NOMO-1 (cell line): ENCODE measurements at regions not wholly inside any gene's neighbourhood (a gene's known extent, or its start where the extent isn't known, plus 50 kb on each side); places are given as distances from the start of the nearest gene placed in this dataset.
"Not testable (repeated sequence)": the region's sequence is repeated elsewhere in the genome, so short reads cannot be mapped to it uniquely, and the experiment has no call there.

Experiments
- DNase-seq, 2 experiments: peaks; one replicate each; lab custom pipeline; 2025; ENCODE audit not compliant: unreplicated experiment in 2 of 2; lab: John Stamatoyannopoulos, UW

- no peak for DNase-seq
These were observed 1144.8 kb downstream of the AACS start for GRCh38 chr12:126210026-126210425.

GRCh38 chr12:126210448-126210847 lies 1145.2 kb downstream of the AACS start:
- DNase-seq: no peak

- DNase-seq: no peak
These were observed 1147.6 kb downstream of the AACS start for GRCh38 chr12:126212824-126213223.

GRCh38 chr12:126218697-126219096 lies 1153.5 kb downstream of the AACS start:
- DNase-seq: no peak

GRCh38 chr12:126219139-126219538 lies 1153.9 kb downstream of the AACS start:
- DNase-seq: no peak

GRCh38 chr12:126219654-126220279 lies 1154.5 kb downstream of the AACS start:
- no peak for DNase-seq

GRCh38 chr12:126224032-126224431 lies 1158.8 kb downstream of the AACS start:
- DNase-seq: no peak

- no peak for DNase-seq
These were observed 1163.7 kb downstream of the AACS start for GRCh38 chr12:126228936-126229335.

- no peak for DNase-seq
These were observed 1167.5 kb downstream of the AACS start for GRCh38 chr12:126232711-126233110.

- no peak for DNase-seq
These were observed 1168.4 kb downstream of the AACS start for GRCh38 chr12:126233625-126234024.

- no peak for DNase-seq
These were observed 1178.7 kb downstream of the AACS start for GRCh38 chr12:126243814-126244440.

GRCh38 chr12:126247936-126248335 lies 1182.7 kb downstream of the AACS start:
- no peak for DNase-seq

- DNase-seq: no peak
These were observed 1183.7 kb downstream of the AACS start for GRCh38 chr12:126248871-126249403.

GRCh38 chr12:126258190-126258589 lies 1193.0 kb downstream of the AACS start:
- DNase-seq: no peak

GRCh38 chr12:126262829-126263228 lies 1197.6 kb downstream of the AACS start:
- DNase-seq: no peak

- no peak for DNase-seq
These were observed 1203.0 kb downstream of the AACS start for GRCh38 chr12:126268222-126268621.

GRCh38 chr12:126271159-126271558 lies 1205.9 kb downstream of the AACS start:
- DNase-seq: no peak

- no peak for DNase-seq
These were observed 1217.5 kb downstream of the AACS start for GRCh38 chr12:126282691-126283090.

- no peak for DNase-seq
These were observed 1221.0 kb downstream of the AACS start for GRCh38 chr12:126286203-126286602.

- no peak for DNase-seq
These were observed 1225.2 kb downstream of the AACS start for GRCh38 chr12:126290456-126290855.

GRCh38 chr12:126291987-126292386 lies 1226.8 kb downstream of the AACS start:
- not testable (repeated sequence) for DNase-seq

GRCh38 chr12:126295652-126296051 lies 1230.4 kb downstream of the AACS start:
- DNase-seq: no peak
